ENCODE measurements at regions not wholly inside any gene's neighbourhood (a gene's known extent, or its start where the extent isn't known, plus 50 kb on each side); places are given as distances from the start of the nearest gene placed in this dataset.
A peak's percentile ranks its signal among the peaks of the same experiment; 100 is the strongest.

DNA sequence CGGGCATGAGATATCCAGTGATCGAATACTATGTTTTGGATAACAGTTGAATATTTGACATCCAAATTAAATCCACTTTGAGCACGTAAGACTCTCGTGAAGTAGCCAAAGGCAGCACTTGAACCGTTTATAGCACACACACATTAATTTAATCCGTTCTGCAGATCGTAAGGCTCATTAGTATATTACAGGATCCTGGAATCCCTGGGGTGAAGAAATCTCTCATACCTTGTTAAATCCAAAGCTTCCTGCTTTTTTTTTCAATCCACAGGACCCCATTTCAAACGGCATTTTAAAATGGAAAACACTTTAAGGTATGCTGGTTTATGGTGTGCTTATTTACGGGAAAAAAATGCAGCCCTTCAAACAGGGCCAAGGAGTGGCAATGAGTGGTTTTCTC lies 158.4 kb upstream of the ADARB2 start:
- H3K4me1 ChIP-seq: no peaks in the 10 kb centered on the region
- no peak overlapping the region for H3K27ac ChIP-seq
- H3K9ac ChIP-seq: no peak overlapping the region
- H3K4me2 ChIP-seq: no peak overlapping the region
- TF ChIP-seq Cebpa-rat (IDR thresholded peaks at IDR 0.05): no peak
- H3K9me3 ChIP-seq (replicated peaks in 1 of 11): peaks cover 0 to 14% (median 5%) of the 10 kb centered on the region in 11 experiments; a peak in 12 of 22 replicates
- H3K4me3 ChIP-seq: no peak overlapping the region
- H3K27me3 ChIP-seq: no peaks in the 10 kb centered on the region
- no peaks in the 10 kb centered on the region for H4K20me1 ChIP-seq
- H3K36me3 ChIP-seq: no peaks in the 10 kb centered on the region

GRCh38 chr10:1894912-1895311 lies 157.6 kb upstream of the ADARB2 start:
- H3K9ac ChIP-seq: no peak overlapping the region
- H4K20me1 ChIP-seq: no peaks in the 10 kb centered on the region
- TF ChIP-seq Cebpa-rat (IDR thresholded peaks at IDR 0.05): no peak
- no peak overlapping the region for H3K4me2 ChIP-seq
- H3K4me3 ChIP-seq: no peak overlapping the region
- H3K4me1 ChIP-seq: no peaks in the 10 kb centered on the region
- no peaks in the 10 kb centered on the region for H3K36me3 ChIP-seq
- H3K27ac ChIP-seq: no peak overlapping the region
- peaks cover 0 to 21% (median 8%) of the 10 kb centered on the region in 11 experiments; a peak in 16 of 22 replicates for H3K9me3 ChIP-seq (replicated peaks in 1 of 11)
- no peaks in the 10 kb centered on the region for H3K27me3 ChIP-seq

- Histone ChIP-seq H4K20me1 (no peaks in the 10 kb centered on the region), H3K27ac (no peak overlapping the region), H3K9me3 (replicated peaks in 1 of 11) (peaks cover 0 to 28% (median 10%) of the 10 kb centered on the region in 11 experiments; a peak in 16 of 22 replicates), H3K27me3 (no peaks in the 10 kb centered on the region), H3K9ac (no peak overlapping the region), H3K4me3 (no peak overlapping the region), H3K4me1 (no peaks in the 10 kb centered on the region), H3K36me3 (no peaks in the 10 kb centered on the region), H3K4me2 (no peak overlapping the region)
- TF ChIP-seq Cebpa-rat (IDR thresholded peaks at IDR 0.05): no peak
Measured at GRCh38 chr10:1893941-1894340, 156.6 kb upstream of the ADARB2 start.

- Histone ChIP-seq H3K4me2 (no peak overlapping the region), H4K20me1 (no peaks in the 10 kb centered on the region), H3K4me1 (no peaks in the 10 kb centered on the region; a peak in 2 of 20 replicates), H3K9ac (no peak overlapping the region), H3K9me3 (replicated peaks in 1 of 11) (peaks cover 6 to 59% (median 48%) of the 10 kb centered on the region in 11 experiments; a peak in 21 of 22 replicates), H3K36me3 (no peaks in the 10 kb centered on the region), H3K27me3 (no peaks in the 10 kb centered on the region), H3K4me3 (no peak overlapping the region), H3K27ac (no peak overlapping the region)
- TF ChIP-seq Cebpa-rat (IDR thresholded peaks at IDR 0.05): no peak
Measured at GRCh38 chr10:1886039-1886438, 148.7 kb upstream of the ADARB2 start.

DNA sequence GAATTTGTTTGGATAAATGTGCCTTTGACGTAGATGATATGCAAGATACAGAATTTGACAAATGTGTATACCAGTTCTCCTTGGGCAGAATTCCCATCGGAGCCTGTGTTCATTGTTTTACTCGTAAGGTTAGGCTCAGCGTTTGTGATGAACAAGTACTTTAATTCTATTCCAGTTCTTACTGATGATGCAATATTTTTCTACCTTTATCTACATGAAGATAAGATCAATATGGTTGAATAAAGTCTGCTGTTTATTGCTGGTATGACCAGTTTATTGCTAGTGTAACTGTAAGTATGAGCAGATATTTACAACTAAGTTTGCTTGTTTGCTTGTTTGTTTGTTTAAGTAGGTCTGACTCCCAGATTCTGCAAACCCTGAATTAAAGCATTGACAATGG lies 145.4 kb upstream of the ADARB2 start:
- H3K36me3 ChIP-seq: no peaks in the 10 kb centered on the region
- H3K27ac ChIP-seq: no peak overlapping the region
- H3K9ac ChIP-seq: no peak overlapping the region
- H3K27me3 ChIP-seq: no peaks in the 10 kb centered on the region
- no peak overlapping the region for H3K4me3 ChIP-seq
- H3K9me3 ChIP-seq (replicated peaks in 1 of 11): peaks cover 6 to 66% (median 39%) of the 10 kb centered on the region in 11 experiments; a peak in 21 of 22 replicates
- TF ChIP-seq Cebpa-rat (IDR thresholded peaks at IDR 0.05): no peak
- H3K4me1 ChIP-seq: peaks cover 0 to 18% (median 4%) of the 10 kb centered on the region in 10 experiments; a peak in 7 of 20 replicates
- H3K4me2 ChIP-seq: no peak overlapping the region
- H4K20me1 ChIP-seq: no peaks in the 10 kb centered on the region

GRCh38 chr10:1882180-1882579 lies 144.9 kb upstream of the ADARB2 start:
- Histone ChIP-seq H3K4me1 (peaks cover 0 to 23% (median 7%) of the 10 kb centered on the region in 10 experiments; a peak in 12 of 20 replicates), H3K4me2 (no peak overlapping the region), H3K9ac (no peak overlapping the region), H4K20me1 (no peaks in the 10 kb centered on the region), H3K9me3 (replicated peaks in 1 of 11) (peaks cover 6 to 60% (median 39%) of the 10 kb centered on the region in 11 experiments; a peak in 21 of 22 replicates), H3K4me3 (no peak overlapping the region), H3K27ac (no peak overlapping the region), H3K27me3 (no peaks in the 10 kb centered on the region), H3K36me3 (no peaks in the 10 kb centered on the region)
- no peak for TF ChIP-seq Cebpa-rat (IDR thresholded peaks at IDR 0.05)

DNA sequence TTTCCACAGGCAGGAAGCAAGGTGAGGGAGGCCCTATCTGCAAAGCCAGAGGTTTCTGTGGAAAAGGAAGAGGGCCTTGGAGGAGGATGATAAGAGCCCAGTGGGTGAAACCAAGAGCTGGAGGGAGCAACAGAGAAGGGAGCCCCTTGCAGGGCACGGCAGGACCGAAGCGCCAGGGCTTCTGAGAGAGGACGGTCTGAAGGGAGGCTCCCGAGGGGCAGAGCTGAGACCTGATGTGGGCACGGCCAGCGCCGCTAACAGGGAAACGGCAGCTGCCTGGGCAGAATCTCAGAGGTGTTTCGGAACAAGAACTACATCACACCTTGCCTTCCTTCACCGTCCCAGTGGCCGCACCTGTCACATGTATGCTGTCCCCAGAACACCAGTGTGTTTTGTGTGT lies 144.3 kb upstream of the ADARB2 start:
- Histone ChIP-seq H4K20me1 (no peaks in the 10 kb centered on the region), H3K4me1 (peaks cover 0 to 29% (median 11%) of the 10 kb centered on the region in 10 experiments; a peak in 12 of 20 replicates), H3K27ac (no peak overlapping the region), H3K9ac (no peak overlapping the region), H3K4me2 (no peak overlapping the region), H3K4me3 (no peak overlapping the region), H3K36me3 (no peaks in the 10 kb centered on the region), H3K27me3 (no peaks in the 10 kb centered on the region), H3K9me3 (replicated peaks in 1 of 11) (peaks cover 6 to 56% (median 35%) of the 10 kb centered on the region in 11 experiments; a peak in 21 of 22 replicates)
- no peak for TF ChIP-seq Cebpa-rat (IDR thresholded peaks at IDR 0.05)

DNA sequence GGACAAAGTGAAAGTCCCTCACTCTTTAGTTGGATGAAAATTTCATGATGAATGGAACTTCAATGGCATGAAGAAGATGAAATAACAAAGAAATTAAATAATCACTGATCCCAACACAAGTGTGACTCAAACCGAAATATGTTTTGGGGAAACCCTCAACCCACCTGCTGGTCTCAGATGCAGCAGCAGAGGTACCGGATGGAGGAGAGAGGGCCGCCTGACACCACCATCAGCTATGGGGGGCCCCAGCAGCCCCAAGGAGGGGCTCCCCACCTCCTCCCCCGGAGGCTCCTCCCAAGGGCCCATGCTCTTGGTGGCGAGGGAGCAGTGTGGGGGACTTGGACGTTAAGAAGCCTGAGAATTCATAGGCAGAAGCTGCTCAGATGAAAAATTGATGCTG lies 137.2 kb upstream of the ADARB2 start:
- peaks cover 0 to 13% (median 0%) of the 10 kb centered on the region in 11 experiments; a peak in 2 of 22 replicates for H3K36me3 ChIP-seq
- peaks cover 0 to 87% (median 34%) of the 10 kb centered on the region in 10 experiments; a peak in 14 of 20 replicates for H3K4me1 ChIP-seq
- H3K4me2 ChIP-seq: peak overlapping the region in 3 of 11 experiments; percentile 13 to 31 (median 29); a peak in 2 of 22 replicates
- no peaks in the 10 kb centered on the region for H4K20me1 ChIP-seq
- no peak overlapping the region for H3K27ac ChIP-seq
- H3K27me3 ChIP-seq: no peaks in the 10 kb centered on the region
- peaks cover 27 to 65% (median 49%) of the 10 kb centered on the region in 11 experiments for H3K9me3 ChIP-seq (replicated peaks in 1 of 11)
- no peak overlapping the region for H3K9ac ChIP-seq
- no peak for TF ChIP-seq Cebpa-rat (IDR thresholded peaks at IDR 0.05)
- no peak overlapping the region; a peak in 1 of 20 replicates for H3K4me3 ChIP-seq

DNA sequence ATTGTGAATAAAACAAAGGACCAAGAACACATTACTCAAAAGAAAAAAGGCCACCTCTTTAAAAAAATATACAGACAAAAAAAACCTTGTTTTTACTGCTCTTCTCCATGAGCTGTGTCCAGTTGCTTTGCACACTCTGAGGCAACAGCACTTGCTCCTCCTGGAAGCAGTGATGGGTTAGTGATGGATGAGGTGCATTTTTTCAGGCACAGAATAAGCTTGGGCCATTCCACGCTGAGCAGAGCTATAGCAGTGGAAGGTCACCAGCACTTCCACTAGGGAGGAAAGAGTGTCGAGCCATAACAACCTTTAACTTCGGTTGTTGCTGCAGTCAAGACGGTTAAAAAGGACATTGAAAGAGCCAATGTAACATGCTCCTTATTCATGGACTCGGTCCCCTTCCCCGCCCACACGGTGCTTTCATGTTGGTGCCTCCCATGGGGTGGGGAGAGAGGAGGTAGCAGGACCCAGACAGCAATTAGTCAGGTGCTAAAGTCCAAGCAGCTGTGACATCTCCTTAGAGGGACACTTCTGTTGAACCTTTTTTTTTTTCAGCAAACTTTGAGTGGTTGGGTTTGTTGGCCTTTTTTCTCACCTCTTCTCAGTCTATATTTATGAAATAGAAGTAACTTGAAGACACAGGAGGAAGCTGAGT lies 136.5 kb upstream of the ADARB2 start:
- peaks cover 0 to 95% (median 38%) of the 10 kb centered on the region in 10 experiments; a peak in 14 of 20 replicates for H3K4me1 ChIP-seq
- H3K9me3 ChIP-seq (replicated peaks in 1 of 11): peaks cover 28 to 69% (median 51%) of the 10 kb centered on the region in 11 experiments
- no peak for TF ChIP-seq Cebpa-rat (IDR thresholded peaks at IDR 0.05)
- H4K20me1 ChIP-seq: no peaks in the 10 kb centered on the region
- H3K27ac ChIP-seq: no peak overlapping the region
- peaks cover 0 to 13% (median 0%) of the 10 kb centered on the region in 11 experiments; a peak in 2 of 22 replicates for H3K36me3 ChIP-seq
- peak overlapping the region in 3 of 11 experiments; percentile 4 to 31 (median 29); a peak in 2 of 22 replicates for H3K4me2 ChIP-seq
- H3K4me3 ChIP-seq: no peak overlapping the region
- no peak overlapping the region for H3K9ac ChIP-seq
- no peaks in the 10 kb centered on the region for H3K27me3 ChIP-seq

All from BLaER1 treated with 17β-estradiol and CSF1 and Interleukin-3, amounts not matched to agents 10 nM and 100 nM (cell line).